HFFc6 (cell line): ENCODE measurements at regions not wholly inside any gene's neighbourhood (a gene's known extent, or its start where the extent isn't known, plus 50 kb on each side); places are given as distances from the start of the nearest gene placed in this dataset.
"Not testable (repeated sequence)": the region's sequence is repeated elsewhere in the genome, so short reads cannot be mapped to it uniquely, and the experiment has no call there.

Experiments used
- DNase-seq: peaks from one replicate; pipeline ENCODE4 v3.0.0-alpha.2; 2018
- H3K27ac Mint-ChIP-seq: 2 replicates; pipeline ENCODE4 v1.8.0; 2020; ENCODE audit warnings: mild to moderate bottlenecking, mixed read lengths
- H3K27me3 Mint-ChIP-seq: 2 replicates; pipeline ENCODE4 v1.8.0; 2021; ENCODE audit warnings: mild to moderate bottlenecking, moderate library complexity, mixed read lengths; ENCODE audit not compliant: insufficient read depth
- H3K36me3 Mint-ChIP-seq: 2 replicates; pipeline ENCODE4 v1.8.0; 2021; ENCODE audit warnings: low read depth, mixed read lengths
- H3K4me1 Mint-ChIP-seq: 2 replicates; pipeline ENCODE4 v1.8.0; 2020; ENCODE audit warnings: low read depth, mixed read lengths
- H3K4me3 Mint-ChIP-seq: 2 replicates; pipeline ENCODE4 v1.8.0; 2020; ENCODE audit warnings: mild to moderate bottlenecking, moderate library complexity, mixed read lengths
- H3K9me3 Mint-ChIP-seq: 2 replicates; pipeline ENCODE4 v1.8.0; 2020; ENCODE audit warnings: mild to moderate bottlenecking, mixed read lengths
- TF ChIP-seq, protein P1 (sequence below): fragments of 200-600 bp; sonication (generic); IDR thresholded peaks from 2 replicates; pipeline ENCODE4 v1.5.0; 2021; ENCODE audit warnings: antibody characterized with exemption, mild to moderate bottlenecking

DNA sequence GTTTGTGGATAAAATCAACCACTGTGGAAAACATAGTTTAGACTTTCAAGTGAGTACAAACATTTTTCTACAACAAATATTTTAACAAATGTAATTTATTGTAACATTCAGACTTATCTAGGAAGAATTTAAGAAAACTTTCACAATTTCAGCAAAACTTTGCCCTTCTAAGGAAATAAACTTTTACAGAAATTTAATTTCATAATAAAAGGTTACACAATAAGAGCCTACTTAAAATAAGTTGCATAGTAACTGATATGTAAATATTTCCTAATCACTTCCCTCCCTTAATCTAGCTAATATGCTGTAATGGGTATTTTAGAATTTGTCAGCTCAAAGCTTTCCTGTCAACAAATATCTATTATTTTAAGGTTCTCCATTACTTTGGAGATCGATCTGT, 1899.9 kb downstream of the MAT2B start:
- no peak for DNase-seq

DNA sequence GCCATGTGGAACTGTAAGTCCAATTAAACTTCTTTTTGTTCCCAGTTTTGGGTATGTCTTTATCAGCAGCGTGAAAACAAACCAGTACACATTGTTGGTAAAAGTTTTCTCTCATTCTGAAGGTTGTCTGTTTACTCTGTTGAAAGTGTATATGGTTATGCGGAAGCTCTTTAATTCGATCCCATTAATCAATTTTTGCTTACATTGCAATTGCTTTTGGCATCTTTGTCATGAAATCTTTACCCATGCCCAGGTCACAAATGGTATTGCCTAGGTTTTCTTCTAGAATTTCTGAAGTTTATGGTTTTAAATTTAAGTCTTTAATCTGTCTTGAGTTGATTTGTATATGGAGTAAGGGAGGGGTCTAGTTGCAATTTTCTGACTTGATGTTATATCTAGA, 1901.9 kb downstream of the MAT2B start:
- H3K4me1 Mint-ChIP-seq: no peaks in the 10 kb centered on the region
- H3K4me3 Mint-ChIP-seq: no peak overlapping the region

More for the DNA sequence above, 1899.9 kb downstream of the MAT2B start:
- Mint-ChIP-seq H3K36me3 (0 out of 2 replicates have a peak, but pooled peaks cover 6% of the 10 kb centered on the region), H3K27ac (no peak overlapping the region), H3K4me1 (no peaks in the 10 kb centered on the region), H3K4me3 (no peak overlapping the region), H3K27me3 (no peaks in the 10 kb centered on the region), H3K9me3 (peaks cover 38% of the 10 kb centered on the region)
- TF ChIP-seq, protein P1, sequence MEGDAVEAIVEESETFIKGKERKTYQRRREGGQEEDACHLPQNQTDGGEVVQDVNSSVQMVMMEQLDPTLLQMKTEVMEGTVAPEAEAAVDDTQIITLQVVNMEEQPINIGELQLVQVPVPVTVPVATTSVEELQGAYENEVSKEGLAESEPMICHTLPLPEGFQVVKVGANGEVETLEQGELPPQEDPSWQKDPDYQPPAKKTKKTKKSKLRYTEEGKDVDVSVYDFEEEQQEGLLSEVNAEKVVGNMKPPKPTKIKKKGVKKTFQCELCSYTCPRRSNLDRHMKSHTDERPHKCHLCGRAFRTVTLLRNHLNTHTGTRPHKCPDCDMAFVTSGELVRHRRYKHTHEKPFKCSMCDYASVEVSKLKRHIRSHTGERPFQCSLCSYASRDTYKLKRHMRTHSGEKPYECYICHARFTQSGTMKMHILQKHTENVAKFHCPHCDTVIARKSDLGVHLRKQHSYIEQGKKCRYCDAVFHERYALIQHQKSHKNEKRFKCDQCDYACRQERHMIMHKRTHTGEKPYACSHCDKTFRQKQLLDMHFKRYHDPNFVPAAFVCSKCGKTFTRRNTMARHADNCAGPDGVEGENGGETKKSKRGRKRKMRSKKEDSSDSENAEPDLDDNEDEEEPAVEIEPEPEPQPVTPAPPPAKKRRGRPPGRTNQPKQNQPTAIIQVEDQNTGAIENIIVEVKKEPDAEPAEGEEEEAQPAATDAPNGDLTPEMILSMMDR: no peak

DNA sequence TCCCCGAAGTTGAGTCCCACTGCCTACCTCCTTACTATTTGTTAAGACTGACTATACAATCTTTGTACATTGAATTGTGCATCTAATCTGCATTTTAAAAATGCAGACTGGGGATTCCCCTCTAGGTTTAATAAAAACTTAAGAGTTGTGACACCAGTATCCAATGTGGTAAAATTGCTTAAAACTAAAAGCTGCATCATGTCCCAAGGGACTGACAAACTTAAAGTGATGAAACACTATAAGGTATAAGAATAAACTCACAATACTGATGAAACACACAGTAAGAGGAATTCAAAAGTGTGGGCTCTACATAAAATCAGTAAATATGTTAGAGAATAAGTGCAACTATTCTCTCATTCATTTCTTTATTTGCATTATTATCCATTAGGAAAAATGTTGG, 1905.1 kb downstream of the MAT2B start:
- TF ChIP-seq, protein P1: no peak
- no peak overlapping the region for H3K27ac Mint-ChIP-seq
- no peaks in the 10 kb centered on the region for H3K27me3 Mint-ChIP-seq
- H3K4me1 Mint-ChIP-seq: no peaks in the 10 kb centered on the region
- H3K9me3 Mint-ChIP-seq: peaks cover 57% of the 10 kb centered on the region
- 0 out of 2 replicates have a peak, but pooled peaks cover 6% of the 10 kb centered on the region for H3K36me3 Mint-ChIP-seq
- no peak overlapping the region for H3K4me3 Mint-ChIP-seq
- no peak for DNase-seq

More for the DNA sequence above, 1901.9 kb downstream of the MAT2B start:
- 0 out of 2 replicates have a peak, but pooled peaks cover 6% of the 10 kb centered on the region for H3K36me3 Mint-ChIP-seq
- H3K27me3 Mint-ChIP-seq: no peaks in the 10 kb centered on the region
- H3K9me3 Mint-ChIP-seq: peaks cover 36% of the 10 kb centered on the region
- DNase-seq: no peak
- H3K27ac Mint-ChIP-seq: no peak overlapping the region
- TF ChIP-seq, protein P1: no peak

DNA sequence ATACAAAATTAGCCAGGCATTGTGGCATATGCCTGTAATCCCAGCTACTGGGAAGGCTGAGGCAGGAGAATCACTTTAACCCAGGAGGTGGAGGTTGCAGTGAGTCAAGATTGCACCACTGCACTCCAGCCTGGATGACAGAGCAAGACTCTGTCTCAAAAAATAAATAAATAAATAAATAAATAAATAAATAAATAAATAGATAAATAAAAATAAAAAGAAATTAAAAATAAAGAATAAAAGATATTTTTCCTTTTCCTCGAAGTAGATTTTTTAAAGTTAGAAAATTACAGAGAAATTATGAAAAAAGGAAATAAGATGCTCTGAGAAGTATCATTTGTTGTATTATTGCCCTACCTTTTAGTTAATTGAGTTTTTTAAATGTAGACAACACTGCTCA, 1906.1 kb downstream of the MAT2B start:
- H3K27me3 Mint-ChIP-seq, H3K36me3 Mint-ChIP-seq, H3K27ac Mint-ChIP-seq, H3K4me1 Mint-ChIP-seq, DNase-seq, H3K4me3 Mint-ChIP-seq: not testable (repeated sequence)
- peaks cover 57% of the 10 kb centered on the region for H3K9me3 Mint-ChIP-seq

DNA sequence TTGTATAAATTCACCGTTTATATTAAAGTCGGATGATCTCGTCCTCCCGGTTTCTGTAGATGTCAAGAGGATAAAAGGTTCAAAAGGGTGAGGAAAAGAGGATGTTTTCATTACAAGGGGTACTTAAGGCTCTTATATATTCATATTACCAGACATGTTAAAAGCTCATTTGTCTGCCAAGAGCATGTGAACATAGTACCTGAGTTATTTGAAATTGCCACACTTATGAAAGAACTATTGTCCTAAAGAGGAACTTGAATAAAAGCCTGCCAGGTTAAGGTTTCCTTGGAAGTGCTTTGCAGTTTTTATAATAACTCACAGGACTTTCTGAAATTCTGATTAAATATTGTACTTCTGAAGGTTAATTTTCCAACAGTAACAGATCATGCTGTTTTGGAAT, 1915.1 kb downstream of the MAT2B start:
- H3K36me3 Mint-ChIP-seq: peaks cover 2% of the 10 kb centered on the region; the same call in 1 of the 2 replicates
- DNase-seq: no peak
- TF ChIP-seq, protein P1: no peak
- H3K4me1 Mint-ChIP-seq: no peaks in the 10 kb centered on the region
- no peak overlapping the region for H3K27ac Mint-ChIP-seq
- H3K4me3 Mint-ChIP-seq: no peak overlapping the region
- H3K9me3 Mint-ChIP-seq: peaks cover 19% of the 10 kb centered on the region
- no peaks in the 10 kb centered on the region for H3K27me3 Mint-ChIP-seq

DNA sequence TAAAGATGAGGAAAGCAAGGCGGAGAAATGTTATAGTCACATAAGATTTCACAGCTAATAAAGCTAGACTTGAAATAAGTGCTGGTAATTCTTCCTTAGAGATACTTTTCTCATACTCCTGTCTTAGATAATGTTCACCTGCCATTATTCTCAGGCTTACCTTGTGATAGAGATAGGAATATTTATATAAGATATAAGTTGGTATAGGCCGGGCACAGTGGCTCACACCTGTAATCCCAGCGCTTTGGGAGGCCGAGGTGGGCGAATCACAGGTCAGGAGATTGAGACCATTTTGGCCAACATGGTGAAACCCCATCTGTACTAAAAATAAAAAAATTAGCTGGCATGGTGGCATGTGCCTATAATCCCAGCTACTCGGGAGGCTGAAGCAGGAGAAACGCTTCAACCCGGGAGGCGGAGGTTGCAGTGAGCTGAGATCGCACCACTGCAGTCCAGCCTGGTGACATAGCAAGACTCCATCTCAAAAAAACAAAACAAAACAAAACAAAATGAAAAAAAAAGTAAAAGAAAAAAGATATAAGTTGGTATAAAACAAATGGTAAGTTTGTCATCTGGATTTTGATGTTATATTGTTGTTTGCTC, 1918.4 kb downstream of the MAT2B start:
- H3K9me3 Mint-ChIP-seq: peaks cover 26% of the 10 kb centered on the region
- no peak for DNase-seq
- no peaks in the 10 kb centered on the region for H3K27me3 Mint-ChIP-seq
- TF ChIP-seq, protein P1: no peak
- peaks cover 4% of the 10 kb centered on the region; the same call in 1 of the 2 replicates for H3K36me3 Mint-ChIP-seq
- H3K27ac Mint-ChIP-seq: no peak overlapping the region
- no peaks in the 10 kb centered on the region for H3K4me1 Mint-ChIP-seq
- H3K4me3 Mint-ChIP-seq: no peak overlapping the region
